ENCODE measurements at regions not wholly inside any gene's neighbourhood (a gene's known extent, or its start where the extent isn't known, plus 50 kb on each side); places are given as distances from the start of the nearest gene placed in this dataset.
A peak's percentile ranks its signal among the peaks of the same experiment; 100 is the strongest.

- no peak for TF ChIP-seq ZNF460 (CRISPR knock-in tag; IDR thresholded peaks at IDR 0.05; ENCODE audit: borderline replicate concordance)
- TF ChIP-seq, protein P1, sequence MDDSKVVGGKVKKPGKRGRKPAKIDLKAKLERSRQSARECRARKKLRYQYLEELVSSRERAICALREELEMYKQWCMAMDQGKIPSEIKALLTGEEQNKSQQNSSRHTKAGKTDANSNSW (CRISPR knock-in tag; IDR thresholded peaks at IDR 0.05; ENCODE audit: borderline replicate concordance), result no peak
- peak; percentile 71 for TF ChIP-seq TARDBP (CRISPR knock-in tag; IDR thresholded peaks at IDR 0.05)
- TF ChIP-seq, protein P2, sequence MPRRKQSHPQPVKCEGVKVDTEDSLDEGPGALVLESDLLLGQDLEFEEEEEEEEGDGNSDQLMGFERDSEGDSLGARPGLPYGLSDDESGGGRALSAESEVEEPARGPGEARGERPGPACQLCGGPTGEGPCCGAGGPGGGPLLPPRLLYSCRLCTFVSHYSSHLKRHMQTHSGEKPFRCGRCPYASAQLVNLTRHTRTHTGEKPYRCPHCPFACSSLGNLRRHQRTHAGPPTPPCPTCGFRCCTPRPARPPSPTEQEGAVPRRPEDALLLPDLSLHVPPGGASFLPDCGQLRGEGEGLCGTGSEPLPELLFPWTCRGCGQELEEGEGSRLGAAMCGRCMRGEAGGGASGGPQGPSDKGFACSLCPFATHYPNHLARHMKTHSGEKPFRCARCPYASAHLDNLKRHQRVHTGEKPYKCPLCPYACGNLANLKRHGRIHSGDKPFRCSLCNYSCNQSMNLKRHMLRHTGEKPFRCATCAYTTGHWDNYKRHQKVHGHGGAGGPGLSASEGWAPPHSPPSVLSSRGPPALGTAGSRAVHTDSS (CRISPR knock-in tag; conservative IDR thresholded peaks at IDR 0.05), result no peak
- TF ChIP-seq ZNF496 (CRISPR knock-in tag; IDR thresholded peaks at IDR 0.05; ENCODE audit: insufficient replicate concordance), result no peak
- TF ChIP-seq KDM5A (IDR thresholded peaks at IDR 0.05; ENCODE audit: borderline replicate concordance, low read length), result no peak
- TF ChIP-seq STAG1 (CRISPR knock-in tag; IDR thresholded peaks at IDR 0.05), result no peak
- no peak for TF ChIP-seq SUZ12 (IDR thresholded peaks at IDR 0.05; ENCODE audit: low read depth, low read length)
- TF ChIP-seq ZNF749 (CRISPR knock-in tag; IDR thresholded peaks at IDR 0.05; ENCODE audit: borderline replicate concordance), result no peak; the same call in 1 of the 2 replicates
- TF ChIP-seq SOX6 (IDR thresholded peaks at IDR 0.05), result no peak
- TF ChIP-seq SOX6 (CRISPR knock-in tag; IDR thresholded peaks at IDR 0.05), result peak; percentile 75
- TF ChIP-seq, protein P3, sequence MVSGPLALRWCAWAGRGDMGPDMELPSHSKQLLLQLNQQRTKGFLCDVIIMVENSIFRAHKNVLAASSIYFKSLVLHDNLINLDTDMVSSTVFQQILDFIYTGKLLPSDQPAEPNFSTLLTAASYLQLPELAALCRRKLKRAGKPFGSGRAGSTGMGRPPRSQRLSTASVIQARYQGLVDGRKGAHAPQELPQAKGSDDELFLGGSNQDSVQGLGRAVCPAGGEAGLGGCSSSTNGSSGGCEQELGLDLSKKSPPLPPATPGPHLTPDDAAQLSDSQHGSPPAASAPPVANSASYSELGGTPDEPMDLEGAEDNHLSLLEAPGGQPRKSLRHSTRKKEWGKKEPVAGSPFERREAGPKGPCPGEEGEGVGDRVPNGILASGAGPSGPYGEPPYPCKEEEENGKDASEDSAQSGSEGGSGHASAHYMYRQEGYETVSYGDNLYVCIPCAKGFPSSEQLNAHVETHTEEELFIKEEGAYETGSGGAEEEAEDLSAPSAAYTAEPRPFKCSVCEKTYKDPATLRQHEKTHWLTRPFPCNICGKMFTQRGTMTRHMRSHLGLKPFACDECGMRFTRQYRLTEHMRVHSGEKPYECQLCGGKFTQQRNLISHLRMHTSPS (CRISPR knock-in tag; IDR thresholded peaks at IDR 0.05; ENCODE audit: low read depth), result no peak
- no peak for TF ChIP-seq FIP1L1 (IDR thresholded peaks at IDR 0.05; ENCODE audit: borderline replicate concordance, insufficient read depth, low read depth, low read length)
- no peak; the same call in 1 of the 2 replicates for TF ChIP-seq SMAD1 (CRISPR knock-in tag; IDR thresholded peaks at IDR 0.05; ENCODE audit: borderline replicate concordance, low read depth)
- TF ChIP-seq, protein P4, sequence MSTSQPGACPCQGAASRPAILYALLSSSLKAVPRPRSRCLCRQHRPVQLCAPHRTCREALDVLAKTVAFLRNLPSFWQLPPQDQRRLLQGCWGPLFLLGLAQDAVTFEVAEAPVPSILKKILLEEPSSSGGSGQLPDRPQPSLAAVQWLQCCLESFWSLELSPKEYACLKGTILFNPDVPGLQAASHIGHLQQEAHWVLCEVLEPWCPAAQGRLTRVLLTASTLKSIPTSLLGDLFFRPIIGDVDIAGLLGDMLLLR (CRISPR knock-in tag; IDR thresholded peaks at IDR 0.05), result peak; percentile 31; the same call in 1 of the 2 replicates
- TF ChIP-seq ZNF292 (CRISPR knock-in tag; IDR thresholded peaks at IDR 0.05; ENCODE audit: borderline replicate concordance, low read depth), result 0 out of 2 replicates have a peak, but pooled peaks have one; percentile 63
- no peak for TF ChIP-seq PRDM15 (CRISPR knock-in tag; IDR thresholded peaks at IDR 0.05)
- TF ChIP-seq ZNF558 (CRISPR knock-in tag; IDR thresholded peaks at IDR 0.05; ENCODE audit: borderline replicate concordance), result no peak
Observed at GRCh38 chr6:27545271-27546046, 72.6 kb upstream of the ZNF184 start (continued).

Data from HepG2 (cell line).